Mesenchymal stem cell (in vitro differentiated cells and primary cell): ENCODE measurements at regions not wholly inside any gene's neighbourhood (a gene's known extent, or its start where the extent isn't known, plus 50 kb on each side); places are given as distances from the start of the nearest gene placed in this dataset.

ENCODE experiments used
- DNase-seq: peaks from one replicate; pipeline ENCODE4 v3.0.0-alpha.2; 2013
- H2AFZ ChIP-seq: one replicate; pipeline ENCODE4 v1.6.1; 2013; ENCODE audit warnings: low read depth, mild to moderate bottlenecking, control low read depth, inconsistent platforms, low read length, moderate library complexity
- H2AK5ac ChIP-seq: 2 replicates; pipeline ENCODE4 v1.6.1; 2013; ENCODE audit warnings: low read length, moderate library complexity, mild to moderate bottlenecking, inconsistent platforms; ENCODE audit not compliant: severe bottlenecking
- H2BK120ac ChIP-seq: one replicate; pipeline ENCODE4 v1.6.1; 2013; ENCODE audit warnings: low read depth, mild to moderate bottlenecking, inconsistent platforms, low read length, moderate library complexity
- H2BK12ac ChIP-seq, 2 experiments: one replicate each; pipeline ENCODE4 v1.6.1; 2013; ENCODE audit warnings: inconsistent platforms in 2 of 2, low read length in 2 of 2, mild to moderate bottlenecking in 2 of 2, moderate library complexity in 2 of 2, control low read depth in 1 of 2
- H2BK15ac ChIP-seq: one replicate; pipeline ENCODE4 v1.6.1; 2013; ENCODE audit warnings: mild to moderate bottlenecking, low read depth, inconsistent platforms; ENCODE audit not compliant: poor library complexity, severe bottlenecking
- H2BK5ac ChIP-seq: 2 replicates; pipeline ENCODE4 v1.6.1; 2013; ENCODE audit warnings: low read depth, mild to moderate bottlenecking, low read length, control low read depth, inconsistent platforms; ENCODE audit not compliant: poor library complexity, severe bottlenecking
- H3K14ac ChIP-seq, 2 experiments: one replicate each; pipeline ENCODE4 v1.6.1; 2013; ENCODE audit warnings: inconsistent platforms in 2 of 2, low read length in 2 of 2, control low read depth in 1 of 2, mild to moderate bottlenecking in 1 of 2, moderate library complexity in 1 of 2
- H3K18ac ChIP-seq, 2 experiments: one replicate each; pipeline ENCODE4 v1.6.1; 2013; ENCODE audit warnings: inconsistent platforms in 2 of 2, low read length in 2 of 2, control low read depth in 1 of 2, low read depth in 1 of 2, mild to moderate bottlenecking in 1 of 2
- H3K23ac ChIP-seq, 2 experiments: one replicate each; pipeline ENCODE4 v1.6.1; 2013; ENCODE audit warnings: inconsistent platforms in 2 of 2, low read length in 2 of 2, mild to moderate bottlenecking in 2 of 2, moderate library complexity in 2 of 2, control low read depth in 1 of 2
- H3K27ac ChIP-seq: 2 replicates; pipeline ENCODE4 v1.5.1; 2013; ENCODE audit warnings: mild to moderate bottlenecking, moderate library complexity, low read length, control low read depth, inconsistent platforms; ENCODE audit not compliant: poor library complexity, severe bottlenecking
- H3K27me3 ChIP-seq, 2 experiments: 2 replicates each; pipeline versions ENCODE4 v1.6.1 to v1.7.0; 2013; ENCODE audit warnings: low read length in 2 of 2, mild to moderate bottlenecking in 2 of 2, moderate library complexity in 2 of 2, control low read depth in 1 of 2, inconsistent platforms in 1 of 2; ENCODE audit not compliant: control insufficient read depth in 1 of 2, insufficient read depth in 1 of 2
- H3K36me3 ChIP-seq, 2 experiments: 2 replicates each; pipeline versions ENCODE4 v1.6.1 to v1.7.0; 2013; ENCODE audit warnings: low read length in 2 of 2, control low read depth in 1 of 2, inconsistent platforms in 1 of 2, low read depth in 1 of 2, mild to moderate bottlenecking in 1 of 2; ENCODE audit not compliant: insufficient read depth in 2 of 2, control insufficient read depth in 1 of 2
- H3K4ac ChIP-seq, 2 experiments: one replicate each; pipeline ENCODE4 v1.6.1; 2013; ENCODE audit warnings: inconsistent platforms in 2 of 2, low read length in 2 of 2, mild to moderate bottlenecking in 2 of 2, moderate library complexity in 2 of 2, control low read depth in 1 of 2, low read depth in 1 of 2
- H3K4me1 ChIP-seq: 2 replicates; pipeline ENCODE4 v1.6.1; 2013; ENCODE audit warnings: low read depth, low read length, control low read depth; ENCODE audit not compliant: control insufficient read depth, insufficient read depth
- H3K4me2 ChIP-seq: 2 replicates; pipeline ENCODE4 v1.6.1; 2013; ENCODE audit warnings: low read length, mild to moderate bottlenecking, inconsistent platforms; ENCODE audit not compliant: poor library complexity, severe bottlenecking
- H3K4me3 ChIP-seq, 2 experiments: 2 replicates each; pipeline versions ENCODE4 v1.5.1 to v1.7.0; 2013; ENCODE audit warnings: low read length in 2 of 2, mild to moderate bottlenecking in 2 of 2, control low read depth in 1 of 2, low read depth in 1 of 2; ENCODE audit not compliant: insufficient read depth in 1 of 2
- H3K79me1 ChIP-seq: replicated peaks from 2 replicates; pipeline ENCODE4 v1.6.1; 2013; ENCODE audit warnings: mild to moderate bottlenecking, control low read depth, low read length, inconsistent platforms; ENCODE audit not compliant: poor library complexity, severe bottlenecking
- H3K9ac ChIP-seq: 2 replicates; pipeline ENCODE4 v1.7.0; 2013; ENCODE audit warnings: mild to moderate bottlenecking, low read length, moderate library complexity
- H3K9me3 ChIP-seq: 2 replicates; pipeline ENCODE4 v1.7.0; 2013; ENCODE audit warnings: mild to moderate bottlenecking, low read length; ENCODE audit not compliant: control insufficient read depth
- H4K8ac ChIP-seq: one replicate; pipeline ENCODE4 v1.6.1; 2013; ENCODE audit warnings: inconsistent platforms, mild to moderate bottlenecking, low read length, moderate library complexity
- H4K91ac ChIP-seq: one replicate; pipeline ENCODE4 v1.6.1; 2013; ENCODE audit warnings: mild to moderate bottlenecking, low read length, inconsistent platforms
- WGBS: methylation state at CpG from one replicate; pipeline ENCODE4 v1.1.7; 2013; ENCODE audit warnings: mixed read lengths; 5-methylcytosine and 5-hydroxymethylcytosine counted together

DNA sequence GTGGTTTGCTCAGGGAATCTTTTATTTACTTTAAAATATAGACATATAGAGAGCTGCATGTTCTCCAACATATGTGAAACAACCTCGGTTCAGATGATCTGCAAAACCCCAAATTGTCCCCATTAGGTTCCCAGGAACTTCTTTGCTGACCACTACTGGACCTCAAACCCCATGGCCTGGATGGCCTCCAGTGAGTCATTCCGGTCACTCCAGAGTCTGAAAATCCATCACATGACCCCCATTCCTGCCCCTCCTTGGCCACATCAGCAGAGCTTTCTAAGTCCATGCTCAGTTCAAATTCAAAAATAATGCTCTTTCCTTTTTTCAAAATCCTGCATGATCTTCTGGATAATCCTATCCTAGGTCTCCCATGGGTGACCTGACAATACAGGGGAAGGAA, 271.0 kb downstream of the TNS1 start:
- no peaks in the 10 kb centered on the region for H3K36me3 ChIP-seq
- H3K23ac ChIP-seq = no peak overlapping the region
- no peak overlapping the region for H3K27ac ChIP-seq
- no peak overlapping the region for H2BK12ac ChIP-seq
- peak overlapping the region; percentile 37 for H3K9ac ChIP-seq
- no peak overlapping the region for H2AK5ac ChIP-seq
- no peaks in the 10 kb centered on the region for H3K27me3 ChIP-seq
- no peak overlapping the region for H3K18ac ChIP-seq
- DNase-seq = peak; percentile 43
- H3K14ac ChIP-seq = no peak overlapping the region
- H2BK15ac ChIP-seq = no peak overlapping the region
- no peak overlapping the region for H2BK120ac ChIP-seq
- no peak overlapping the region for H4K8ac ChIP-seq
- no peak overlapping the region for H4K91ac ChIP-seq
- no peak overlapping the region for H2AFZ ChIP-seq
- 90% methylated on average over 2 of the region's 2 CpGs for WGBS
- no peak overlapping the region for H3K4ac ChIP-seq
- no peak overlapping the region for H3K4me3 ChIP-seq
- H3K4me1 ChIP-seq = no peaks in the 10 kb centered on the region
- H3K4me2 ChIP-seq = no peak overlapping the region
- H2BK5ac ChIP-seq = no peak overlapping the region
- H3K9me3 ChIP-seq = no peaks in the 10 kb centered on the region
- H3K79me1 ChIP-seq = no peaks in the 10 kb centered on the region

DNA sequence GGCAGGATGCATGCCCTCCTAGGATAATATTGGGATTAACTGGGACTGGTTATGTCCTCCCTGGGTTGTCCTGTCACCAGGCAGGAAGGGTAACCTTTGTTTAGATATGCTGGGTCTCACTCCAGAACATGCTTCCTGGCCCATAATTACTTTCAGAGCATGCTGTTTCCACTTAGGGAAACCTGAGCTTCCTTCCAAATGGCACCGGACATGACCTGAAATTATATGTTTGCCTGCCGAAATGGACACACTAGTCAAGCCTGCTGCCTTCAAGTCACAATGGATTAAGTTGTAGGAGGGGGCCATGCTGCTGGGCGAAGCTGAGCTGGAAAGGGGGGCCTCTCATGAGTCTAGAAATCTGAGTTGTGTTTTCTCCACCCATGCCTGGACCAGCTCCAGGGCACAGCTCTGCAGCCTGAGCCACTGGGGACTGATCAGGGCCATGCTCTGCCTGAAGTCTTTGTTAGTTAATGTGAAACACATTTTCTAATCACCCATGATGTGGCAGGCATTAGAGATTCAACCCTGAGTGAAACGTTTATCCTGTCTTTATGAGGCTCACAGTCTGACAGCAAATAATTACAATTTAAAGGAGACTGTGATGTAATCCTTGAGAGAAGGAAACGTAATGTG, 273.3 kb downstream of the TNS1 start:
- no peak overlapping the region for H2BK5ac ChIP-seq
- H2BK120ac ChIP-seq = no peak overlapping the region
- no peak overlapping the region for H3K18ac ChIP-seq
- no peak overlapping the region for H2AK5ac ChIP-seq
- peak overlapping the region in 1 of 2 experiments; percentile 36 for H3K4me3 ChIP-seq
- no peak overlapping the region for H3K23ac ChIP-seq
- no peaks in the 10 kb centered on the region for H3K79me1 ChIP-seq
- H2BK12ac ChIP-seq = no peak overlapping the region
- H2AFZ ChIP-seq = no peak overlapping the region
- no peak overlapping the region for H3K27ac ChIP-seq
- no peak for DNase-seq
- H3K36me3 ChIP-seq = no peaks in the 10 kb centered on the region
- no peak overlapping the region for H3K14ac ChIP-seq
- H4K91ac ChIP-seq = no peak overlapping the region
- H3K9ac ChIP-seq = no peak overlapping the region
- H3K27me3 ChIP-seq = no peaks in the 10 kb centered on the region
- H2BK15ac ChIP-seq = no peak overlapping the region
- H3K9me3 ChIP-seq = no peaks in the 10 kb centered on the region
- no peak overlapping the region for H4K8ac ChIP-seq
- H3K4me2 ChIP-seq = no peak overlapping the region
- no peak overlapping the region for H3K4ac ChIP-seq
- no peaks in the 10 kb centered on the region for H3K4me1 ChIP-seq
- WGBS = 80% methylated on average over 4 of the region's 5 CpGs

DNA sequence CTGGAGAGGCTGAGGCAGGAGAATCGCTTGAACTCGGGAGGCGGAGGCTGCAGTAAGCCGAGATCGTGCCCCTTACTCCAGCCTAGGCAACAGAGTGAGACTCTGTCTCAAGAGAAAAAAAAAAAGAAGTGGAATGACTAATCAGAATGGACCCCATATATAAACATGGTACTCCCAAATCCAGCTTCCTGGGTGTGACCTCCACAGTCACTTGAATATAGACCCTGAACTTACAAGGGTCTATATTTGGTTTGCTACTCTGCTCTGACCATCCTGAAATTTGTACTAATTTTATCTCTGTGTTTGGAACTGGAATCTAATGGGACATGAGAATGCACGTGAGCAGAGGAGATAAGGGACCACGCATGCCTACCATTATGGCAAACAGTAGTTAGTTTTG, 275.0 kb downstream of the TNS1 start:
- Histone ChIP-seq H2BK12ac (no peak overlapping the region), H3K27ac (no peak overlapping the region), H3K4ac (no peak overlapping the region), H3K23ac (no peak overlapping the region), H3K4me1 (no peaks in the 10 kb centered on the region), H2BK120ac (no peak overlapping the region), H3K9ac (no peak overlapping the region), H3K4me2 (no peak overlapping the region), H2AFZ (no peak overlapping the region), H3K27me3 (no peaks in the 10 kb centered on the region), H3K36me3 (no peaks in the 10 kb centered on the region), H3K18ac (no peak overlapping the region), H3K9me3 (no peaks in the 10 kb centered on the region), H2AK5ac (no peak overlapping the region), H3K79me1 (no peaks in the 10 kb centered on the region), H4K8ac (no peak overlapping the region), H4K91ac (no peak overlapping the region), H3K4me3 (no peak overlapping the region), H2BK15ac (no peak overlapping the region), H2BK5ac (no peak overlapping the region), H3K14ac (no peak overlapping the region)
- no peak for DNase-seq
- 97% methylated on average over 5 of the region's 7 CpGs for WGBS

GRCh38 chr2:217725409-217725808, 277.4 kb downstream of the TNS1 start:
- no peaks in the 10 kb centered on the region for H3K27me3 ChIP-seq
- H3K14ac ChIP-seq = no peak overlapping the region
- H2BK12ac ChIP-seq = no peak overlapping the region
- no peak overlapping the region for H3K4me3 ChIP-seq
- H2BK15ac ChIP-seq = no peak overlapping the region
- no peak overlapping the region for H4K8ac ChIP-seq
- peaks cover 3% of the 10 kb centered on the region for H3K9me3 ChIP-seq
- no peak overlapping the region for H3K23ac ChIP-seq
- DNase-seq = no peak
- H3K18ac ChIP-seq = no peak overlapping the region
- H3K4me2 ChIP-seq = no peak overlapping the region
- H3K9ac ChIP-seq = no peak overlapping the region
- H3K79me1 ChIP-seq = no peaks in the 10 kb centered on the region
- H2BK120ac ChIP-seq = no peak overlapping the region
- H2AK5ac ChIP-seq = no peak overlapping the region
- 100% methylated on average over 4 of the region's 4 CpGs for WGBS
- H3K4ac ChIP-seq = no peak overlapping the region
- H3K27ac ChIP-seq = no peak overlapping the region
- no peaks in the 10 kb centered on the region for H3K36me3 ChIP-seq
- no peak overlapping the region for H4K91ac ChIP-seq
- H2AFZ ChIP-seq = no peak overlapping the region
- H3K4me1 ChIP-seq = no peaks in the 10 kb centered on the region
- no peak overlapping the region for H2BK5ac ChIP-seq
